Large intestine (tissue), 3 donors: ENCODE measurements at regions not wholly inside any gene's neighbourhood (a gene's known extent, or its start where the extent isn't known, plus 50 kb on each side); places are given as distances from the start of the nearest gene placed in this dataset.

Experiments used
- DNase-seq, 2 donors: peaks; one replicate each; pipeline versions ENCODE4 v3.0.0 to v3.0.0-alpha.2; 2013
- H3K27ac ChIP-seq: one replicate; pipeline ENCODE4 v1.5.1; 2013; ENCODE audit warnings: low read length
- H3K27me3 ChIP-seq: 2 replicates; pipeline ENCODE4 v1.6.1; 2013; ENCODE audit warnings: low read length; ENCODE audit not compliant: control insufficient read depth, insufficient read depth
- H3K36me3 ChIP-seq: 2 replicates; pipeline ENCODE4 v1.6.1; 2013; ENCODE audit warnings: low read length; ENCODE audit not compliant: control insufficient read depth, insufficient read depth
- H3K4me1 ChIP-seq: one replicate; pipeline ENCODE4 v1.6.1; 2013; ENCODE audit warnings: low read length; ENCODE audit not compliant: control insufficient read depth, insufficient read depth
- H3K4me3 ChIP-seq: one replicate; pipeline ENCODE4 v1.5.1; 2013; ENCODE audit warnings: low read length
- H3K9me3 ChIP-seq: one replicate; pipeline ENCODE4 v1.6.1; 2013; ENCODE audit warnings: mild to moderate bottlenecking, low read depth, low read length, moderate library complexity; ENCODE audit not compliant: control insufficient read depth
- WGBS: methylation state at CpG from one replicate; pipeline ENCODE4 v1.1.5; 2013; ENCODE audit warnings: low lambda C conversion rate; ENCODE audit not compliant: insufficient coverage; 5-methylcytosine and 5-hydroxymethylcytosine counted together

DNA sequence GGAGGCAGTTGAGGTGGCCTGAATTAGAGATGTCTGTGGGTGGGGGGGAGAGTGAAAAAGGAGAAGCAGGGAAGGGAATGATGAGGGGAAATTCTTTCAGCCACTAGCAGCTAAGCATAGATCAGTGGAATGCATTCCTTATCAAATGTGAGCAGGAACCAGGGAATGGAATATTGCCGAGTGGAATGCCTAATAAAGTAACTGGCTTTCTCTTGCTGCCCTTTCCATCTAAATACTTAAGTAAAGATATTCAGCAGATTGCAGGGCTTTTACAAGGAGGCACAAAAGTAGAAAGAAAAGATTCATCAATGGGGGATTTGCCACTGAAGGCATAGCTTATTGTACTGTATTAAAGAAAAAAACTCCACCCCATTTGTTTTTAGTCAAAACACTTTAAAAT is 263.0 kb upstream of the RPS6KA3 start:
- Histone ChIP-seq H3K27me3 (no peaks in the 10 kb centered on the region), H3K4me3 (no peak overlapping the region), H3K4me1 (no peaks in the 10 kb centered on the region), H3K36me3 (no peaks in the 10 kb centered on the region), H3K9me3 (no peaks in the 10 kb centered on the region), H3K27ac (no peak overlapping the region)
- WGBS: 20% methylated on average over 1 of the region's 1 CpG
- DNase-seq: no peak

- Histone ChIP-seq H3K36me3 (no peaks in the 10 kb centered on the region), H3K4me1 (no peaks in the 10 kb centered on the region), H3K27me3 (no peaks in the 10 kb centered on the region), H3K27ac (no peak overlapping the region), H3K9me3 (no peaks in the 10 kb centered on the region), H3K4me3 (no peak overlapping the region)
- DNase-seq: no peak
- no CpG with 5 or more reads among the region's 9 CpGs for WGBS
Observed at GRCh38 chrX:20529301-20529700, 262.6 kb upstream of the RPS6KA3 start.

DNA sequence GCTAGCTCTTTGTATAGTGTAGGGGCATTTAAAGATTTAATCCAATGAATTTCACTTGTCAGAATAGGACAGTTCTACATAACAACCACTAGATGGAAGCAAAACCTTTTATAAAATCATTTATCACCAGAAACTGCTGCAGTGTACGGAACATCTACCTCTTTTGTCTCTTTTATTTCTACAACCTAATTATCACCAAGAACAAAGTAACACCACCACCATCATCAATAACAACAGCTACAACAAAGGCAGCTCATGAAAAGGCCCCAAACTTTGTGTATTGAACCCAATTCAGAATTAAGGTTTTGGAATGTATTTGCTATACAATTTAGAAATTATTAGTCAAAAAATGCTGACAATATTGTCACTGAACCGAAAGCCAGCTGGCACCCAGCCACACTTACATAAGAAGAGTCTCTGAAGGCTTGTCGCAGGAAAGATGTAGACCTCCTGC is 260.9 kb upstream of the RPS6KA3 start:
- no peaks in the 10 kb centered on the region for H3K9me3 ChIP-seq
- no peaks in the 10 kb centered on the region for H3K36me3 ChIP-seq
- H3K4me1 ChIP-seq: no peaks in the 10 kb centered on the region
- H3K27me3 ChIP-seq: no peaks in the 10 kb centered on the region
- no peak for DNase-seq
- no CpG with 5 or more reads among the region's 3 CpGs for WGBS
- H3K27ac ChIP-seq: no peak overlapping the region
- H3K4me3 ChIP-seq: no peak overlapping the region

GRCh38 chrX:20527041-20527440 is 260.3 kb upstream of the RPS6KA3 start:
- H3K36me3 ChIP-seq: no peaks in the 10 kb centered on the region
- H3K4me3 ChIP-seq: no peak overlapping the region
- DNase-seq: no peak
- H3K4me1 ChIP-seq: no peaks in the 10 kb centered on the region
- no peak overlapping the region for H3K27ac ChIP-seq
- no peaks in the 10 kb centered on the region for H3K27me3 ChIP-seq
- 83% methylated on average over 1 of the region's 4 CpGs for WGBS
- no peaks in the 10 kb centered on the region for H3K9me3 ChIP-seq

GRCh38 chrX:20523626-20524312 is 257.1 kb upstream of the RPS6KA3 start:
- Histone ChIP-seq H3K27ac (no peak overlapping the region), H3K4me1 (no peaks in the 10 kb centered on the region), H3K4me3 (no peak overlapping the region), H3K9me3 (no peaks in the 10 kb centered on the region), H3K36me3 (no peaks in the 10 kb centered on the region), H3K27me3 (no peaks in the 10 kb centered on the region)
- no peak for DNase-seq
- WGBS: no CpG with 5 or more reads among the region's 5 CpGs

GRCh38 chrX:20522420-20522819 is 255.7 kb upstream of the RPS6KA3 start:
- no peaks in the 10 kb centered on the region for H3K4me1 ChIP-seq

GRCh38 chrX:20521222-20521621 is 254.5 kb upstream of the RPS6KA3 start:
- Histone ChIP-seq H3K4me1 (no peaks in the 10 kb centered on the region), H3K9me3 (no peaks in the 10 kb centered on the region), H3K36me3 (no peaks in the 10 kb centered on the region), H3K27me3 (no peaks in the 10 kb centered on the region), H3K4me3 (no peak overlapping the region), H3K27ac (no peak overlapping the region)
- WGBS: no CpG with 5 or more reads among the region's 4 CpGs
- DNase-seq: peak; percentile 34 to 52

More at GRCh38 chrX:20522420-20522819, 255.7 kb upstream of the RPS6KA3 start:
- Histone ChIP-seq H3K36me3 (no peaks in the 10 kb centered on the region), H3K9me3 (no peaks in the 10 kb centered on the region), H3K27ac (no peak overlapping the region), H3K27me3 (no peaks in the 10 kb centered on the region), H3K4me3 (no peak overlapping the region)
- no peak for DNase-seq
- 60% methylated on average over 1 of the region's 3 CpGs for WGBS

GRCh38 chrX:20519826-20520225 is 253.1 kb upstream of the RPS6KA3 start:
- 100% methylated on average over 2 of the region's 5 CpGs for WGBS
- H3K36me3 ChIP-seq: no peaks in the 10 kb centered on the region
- H3K9me3 ChIP-seq: no peaks in the 10 kb centered on the region
- H3K4me1 ChIP-seq: no peaks in the 10 kb centered on the region
- no peaks in the 10 kb centered on the region for H3K27me3 ChIP-seq
- no peak for DNase-seq
- H3K4me3 ChIP-seq: no peak overlapping the region
- H3K27ac ChIP-seq: no peak overlapping the region

DNA sequence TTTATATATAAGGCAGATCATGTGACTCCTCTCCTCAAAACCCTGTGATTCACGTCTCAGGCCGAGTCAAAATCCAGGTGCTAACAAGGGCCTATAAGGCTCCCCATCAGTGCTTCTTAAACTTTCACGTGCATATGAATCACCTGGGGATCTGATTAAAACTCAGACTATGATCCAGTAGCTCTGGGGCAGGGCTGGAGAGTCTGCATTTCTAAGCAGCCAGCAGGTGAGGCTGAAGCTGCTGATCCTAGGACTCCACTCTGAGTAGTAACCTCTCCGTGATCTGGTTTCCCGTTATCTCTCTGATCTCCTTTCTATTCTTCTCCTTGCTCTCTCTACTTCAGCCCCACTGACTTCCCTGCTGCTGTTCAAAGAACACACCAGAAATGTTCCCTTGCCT is 252.4 kb upstream of the RPS6KA3 start:
- WGBS: no CpG with 5 or more reads among the region's 5 CpGs
- Histone ChIP-seq H3K4me1 (no peaks in the 10 kb centered on the region), H3K9me3 (no peaks in the 10 kb centered on the region), H3K36me3 (no peaks in the 10 kb centered on the region), H3K4me3 (no peak overlapping the region), H3K27me3 (no peaks in the 10 kb centered on the region), H3K27ac (peak overlapping the region; percentile 78)
- DNase-seq: peak; percentile 68 to 82

GRCh38 chrX:20517565-20517964 is 250.9 kb upstream of the RPS6KA3 start:
- Histone ChIP-seq H3K27ac (no peak overlapping the region), H3K4me1 (no peaks in the 10 kb centered on the region), H3K36me3 (no peaks in the 10 kb centered on the region), H3K4me3 (no peak overlapping the region), H3K27me3 (no peaks in the 10 kb centered on the region), H3K9me3 (no peaks in the 10 kb centered on the region)
- DNase-seq: no peak
- WGBS: no CpG with 5 or more reads among the region's 1 CpG

- WGBS: no CpG with 5 or more reads among the region's 1 CpG
- peak overlapping the region; percentile 74 for H3K27ac ChIP-seq
- no peaks in the 10 kb centered on the region for H3K4me1 ChIP-seq
- H3K27me3 ChIP-seq: no peaks in the 10 kb centered on the region
- no peak overlapping the region for H3K4me3 ChIP-seq
- H3K9me3 ChIP-seq: no peaks in the 10 kb centered on the region
- peak; percentile 31 to 67 for DNase-seq
- H3K36me3 ChIP-seq: no peaks in the 10 kb centered on the region
Observed at GRCh38 chrX:20515841-20516461, 249.2 kb upstream of the RPS6KA3 start.
